ENCODE measurements at regions not wholly inside any gene's neighbourhood (a gene's known extent, or its start where the extent isn't known, plus 50 kb on each side); places are given as distances from the start of the nearest gene placed in this dataset.
"Not testable (repeated sequence)": the region's sequence is repeated elsewhere in the genome, so short reads cannot be mapped to it uniquely, and the experiment has no call there.

- Mint-ChIP-seq H3K4me3 (no peak overlapping the region), H3K27me3 (peaks cover 17% of the 10 kb centered on the region), H3K27ac (no peak overlapping the region), H3K36me3 (no peaks in the 10 kb centered on the region), H3K9me3 (no peaks in the 10 kb centered on the region), H3K4me1 (peaks cover 25% of the 10 kb centered on the region)
- no peak for ATAC-seq
Measured at GRCh38 chr13:27355894-27356293, 68.5 kb upstream of the GTF3A start.

- H3K4me1 Mint-ChIP-seq: peaks cover 21% of the 10 kb centered on the region
- no peak overlapping the region for H3K27ac Mint-ChIP-seq
- no peak overlapping the region for H3K4me3 Mint-ChIP-seq
- no peak for ATAC-seq
- H3K27me3 Mint-ChIP-seq: peaks cover 28% of the 10 kb centered on the region
- no peaks in the 10 kb centered on the region for H3K9me3 Mint-ChIP-seq
- H3K36me3 Mint-ChIP-seq: no peaks in the 10 kb centered on the region
Measured at GRCh38 chr13:27358420-27358819, 66.0 kb upstream of the GTF3A start.

- H3K27ac Mint-ChIP-seq: no peak overlapping the region
- peak; percentile 77 for ATAC-seq
- peaks cover 28% of the 10 kb centered on the region for H3K27me3 Mint-ChIP-seq
- H3K36me3 Mint-ChIP-seq: no peaks in the 10 kb centered on the region
- H3K9me3 Mint-ChIP-seq: no peaks in the 10 kb centered on the region
- H3K4me3 Mint-ChIP-seq: no peak overlapping the region
- H3K4me1 Mint-ChIP-seq: peaks cover 12% of the 10 kb centered on the region
Measured at GRCh38 chr13:27359199-27359821, 65.1 kb upstream of the GTF3A start.

GRCh38 chr13:27360562-27360961, 63.9 kb upstream of the GTF3A start:
- no peak for ATAC-seq

GRCh38 chr13:27362064-27362751, 62.2 kb upstream of the GTF3A start:
- Mint-ChIP-seq H3K27ac (no peak overlapping the region), H3K9me3 (no peaks in the 10 kb centered on the region), H3K4me1 (peaks cover 12% of the 10 kb centered on the region), H3K27me3 (peaks cover 50% of the 10 kb centered on the region), H3K36me3 (no peaks in the 10 kb centered on the region), H3K4me3 (peak overlapping the region; percentile 46)
- ATAC-seq: peak; percentile 95

More at GRCh38 chr13:27360562-27360961, 63.9 kb upstream of the GTF3A start:
- peaks cover 37% of the 10 kb centered on the region for H3K27me3 Mint-ChIP-seq
- H3K27ac Mint-ChIP-seq: no peak overlapping the region
- no peaks in the 10 kb centered on the region for H3K36me3 Mint-ChIP-seq
- H3K9me3 Mint-ChIP-seq: no peaks in the 10 kb centered on the region
- H3K4me1 Mint-ChIP-seq: peaks cover 12% of the 10 kb centered on the region
- no peak overlapping the region for H3K4me3 Mint-ChIP-seq

- Mint-ChIP-seq H3K27me3 (peaks cover 41% of the 10 kb centered on the region), H3K4me1 (peaks cover 12% of the 10 kb centered on the region)
- H3K27ac Mint-ChIP-seq, H3K9me3 Mint-ChIP-seq, H3K36me3 Mint-ChIP-seq, H3K4me3 Mint-ChIP-seq, ATAC-seq: not testable (repeated sequence)
Measured at GRCh38 chr13:27363637-27364036, 60.8 kb upstream of the GTF3A start.

GRCh38 chr13:27367570-27367969, 56.8 kb upstream of the GTF3A start:
- Mint-ChIP-seq H3K27ac (no peak overlapping the region), H3K27me3 (peaks cover 30% of the 10 kb centered on the region), H3K4me1 (no peaks in the 10 kb centered on the region)

GRCh38 chr13:27370305-27370872, 54.0 kb upstream of the GTF3A start:
- Mint-ChIP-seq H3K9me3 (peaks cover 3% of the 10 kb centered on the region), H3K27me3 (peaks cover 35% of the 10 kb centered on the region), H3K36me3 (no peaks in the 10 kb centered on the region), H3K27ac (no peak overlapping the region), H3K4me1 (peaks cover 9% of the 10 kb centered on the region), H3K4me3 (no peak overlapping the region)
- ATAC-seq: no peak

More at GRCh38 chr13:27367570-27367969, 56.8 kb upstream of the GTF3A start:
- no peaks in the 10 kb centered on the region for H3K36me3 Mint-ChIP-seq
- no peak for ATAC-seq
- H3K4me3 Mint-ChIP-seq: no peak overlapping the region
- H3K9me3 Mint-ChIP-seq: peaks cover 3% of the 10 kb centered on the region

GRCh38 chr13:27371932-27372331, 52.5 kb upstream of the GTF3A start:
- Mint-ChIP-seq H3K27me3 (peaks cover 21% of the 10 kb centered on the region), H3K4me3 (no peak overlapping the region), H3K36me3 (no peaks in the 10 kb centered on the region), H3K9me3 (peaks cover 3% of the 10 kb centered on the region), H3K27ac (no peak overlapping the region), H3K4me1 (peaks cover 16% of the 10 kb centered on the region)
- no peak for ATAC-seq

- H3K9me3 Mint-ChIP-seq: peaks cover 3% of the 10 kb centered on the region
- H3K4me1 Mint-ChIP-seq: peaks cover 16% of the 10 kb centered on the region
- H3K36me3 Mint-ChIP-seq: no peaks in the 10 kb centered on the region
- no peak for ATAC-seq
- H3K27me3 Mint-ChIP-seq: peaks cover 21% of the 10 kb centered on the region
- no peak overlapping the region for H3K4me3 Mint-ChIP-seq
- no peak overlapping the region for H3K27ac Mint-ChIP-seq
Measured at GRCh38 chr13:27372896-27373295, 51.5 kb upstream of the GTF3A start.

GRCh38 chr13:27374126-27374613, 50.2 kb upstream of the GTF3A start:
- Mint-ChIP-seq H3K9me3 (peaks cover 3% of the 10 kb centered on the region), H3K36me3 (no peaks in the 10 kb centered on the region), H3K27me3 (peaks cover 21% of the 10 kb centered on the region), H3K4me1 (peaks cover 16% of the 10 kb centered on the region), H3K4me3 (no peak overlapping the region), H3K27ac (no peak overlapping the region)
- ATAC-seq: no peak

Measured in stimulated activated memory B cell treated with anti-CD40 and anti-IgM and Interleukin-4, amounts not matched to agents 10 μg/mL and 1 μg/mL and 100 μg/mL, for 72 hours (primary cell).